Tibial nerve (tissue), 4 donors: ENCODE measurements at regions not wholly inside any gene's neighbourhood (a gene's known extent, or its start where the extent isn't known, plus 50 kb on each side); places are given as distances from the start of the nearest gene placed in this dataset.

Source experiments
- DNase-seq, 2 donors: peaks; one replicate each; pipeline ENCODE4 v3.0.0-alpha.2; 2019; ENCODE audit warnings: low spot score in 2 of 2
- H3K27ac ChIP-seq, 4 donors: fragments of 200-600 bp; sonication (generic) in 3 of 4; one replicate each; pipeline ENCODE4 v1.5.1; 2017 to 2019; ENCODE audit warnings: mild to moderate bottlenecking in 1 of 4
- H3K27me3 ChIP-seq, 2 donors: fragments of 200-600 bp; sonication (generic) in 1 of 2; one replicate each; pipeline versions ENCODE4 v1.5.1 to v1.6.0; 2017 to 2019
- H3K36me3 ChIP-seq, 3 donors: fragments of 200-600 bp; sonication (generic); one replicate each; pipeline ENCODE4 v1.5.1; 2018 to 2019
- H3K4me1 ChIP-seq, 4 donors: fragments of 200-600 bp; sonication (generic) in 3 of 4; one replicate each; pipeline ENCODE4 v1.5.1; 2017 to 2019
- H3K4me3 ChIP-seq, 4 donors: fragments of 200-600 bp; sonication (generic) in 3 of 4; one replicate each; pipeline ENCODE4 v1.5.1; 2017 to 2019; ENCODE audit warnings: mild to moderate bottlenecking in 1 of 4, moderate library complexity in 1 of 4
- H3K9me3 ChIP-seq, 4 donors: fragments of 200-600 bp; sonication (generic) in 3 of 4; one replicate each; pipeline ENCODE4 v1.5.1; 2017 to 2019
- CTCF ChIP-seq, 5 experiments: fragments of 200-600 bp in 3 of 5; fragments of 450-650 bp in 2 of 5; sonication (generic) in 3 of 5; IDR thresholded peaks; one replicate each; pipeline ENCODE4 v1.5.1; 2016 to 2019; ENCODE audit warnings: antibody characterized with exemption in 5 of 5, mild to moderate bottlenecking in 3 of 5, moderate library complexity in 2 of 5
- EP300 ChIP-seq, 2 donors: sonication (generic); formaldehyde crosslinking; IDR thresholded peaks; one replicate each; pipeline ENCODE4 v1.6.1; 2017; ENCODE audit warnings: antibody characterized with exemption in 2 of 2, mild to moderate bottlenecking in 1 of 2
- POLR2A ChIP-seq, 2 donors: fragments of 450-650 bp; IDR thresholded peaks; one replicate each; pipeline ENCODE4 v1.6.1; 2017; ENCODE audit warnings: antibody characterized with exemption in 2 of 2, mild to moderate bottlenecking in 2 of 2, moderate library complexity in 2 of 2
- WGBS, 2 donors: methylation state at CpG; one replicate each; pipeline ENCODE4 v1.1.5; 2018; 5-methylcytosine and 5-hydroxymethylcytosine counted together

GRCh38 chr3:176787506-176787905 lies 409.8 kb downstream of the TBL1XR1 start:
- no peaks in the 10 kb centered on the region for H3K27me3 ChIP-seq
- no peak for DNase-seq
- no peak overlapping the region for H3K4me3 ChIP-seq
- TF ChIP-seq POLR2A (IDR thresholded peaks at IDR 0.05) (no peak), CTCF (IDR thresholded peaks at IDR 0.05) (no peak), EP300 (IDR thresholded peaks at IDR 0.05) (no peak)
- no peaks in the 10 kb centered on the region for H3K36me3 ChIP-seq
- H3K9me3 ChIP-seq, result no peaks in the 10 kb centered on the region
- no peak overlapping the region for H3K27ac ChIP-seq
- WGBS, 2 donors, result 68 to 78% methylated on average over 3 of the region's 3 CpGs
- no peaks in the 10 kb centered on the region for H3K4me1 ChIP-seq

- WGBS, 2 donors, result 28 to 30% methylated on average over 3 of the region's 3 CpGs
- TF ChIP-seq CTCF (IDR thresholded peaks at IDR 0.05), result no peak
- TF ChIP-seq EP300 (IDR thresholded peaks at IDR 0.05), result no peak
- no peak for TF ChIP-seq POLR2A (IDR thresholded peaks at IDR 0.05)
- H3K27me3 ChIP-seq, result no peaks in the 10 kb centered on the region
- no peaks in the 10 kb centered on the region for H3K4me1 ChIP-seq
- H3K36me3 ChIP-seq, result no peaks in the 10 kb centered on the region
- no peak overlapping the region for H3K4me3 ChIP-seq
- no peak overlapping the region for H3K27ac ChIP-seq
- H3K9me3 ChIP-seq, result no peaks in the 10 kb centered on the region
- DNase-seq, result no peak
Measured at GRCh38 chr3:176785171-176785570, 412.1 kb downstream of the TBL1XR1 start.

- H3K36me3 ChIP-seq, result no peaks in the 10 kb centered on the region
- TF ChIP-seq EP300 (IDR thresholded peaks at IDR 0.05) (no peak), POLR2A (IDR thresholded peaks at IDR 0.05) (no peak), CTCF (IDR thresholded peaks at IDR 0.05) (no peak)
- H3K4me3 ChIP-seq, result no peak overlapping the region
- no peaks in the 10 kb centered on the region for H3K9me3 ChIP-seq
- no peak for DNase-seq
- H3K4me1 ChIP-seq, result no peaks in the 10 kb centered on the region
- no peak overlapping the region for H3K27ac ChIP-seq
- no peaks in the 10 kb centered on the region for H3K27me3 ChIP-seq
Measured at GRCh38 chr3:176780766-176781165, 416.5 kb downstream of the TBL1XR1 start.

- 55 to 60% methylated on average over 7 of the region's 7 CpGs for WGBS, 2 donors
- no peak for TF ChIP-seq CTCF (IDR thresholded peaks at IDR 0.05)
- no peak for TF ChIP-seq POLR2A (IDR thresholded peaks at IDR 0.05)
- TF ChIP-seq EP300 (IDR thresholded peaks at IDR 0.05), result no peak
- Histone ChIP-seq H3K27ac (no peak overlapping the region), H3K27me3 (no peaks in the 10 kb centered on the region), H3K36me3 (no peaks in the 10 kb centered on the region), H3K4me3 (no peak overlapping the region), H3K9me3 (peaks cover 0 to 18% (median 0%) of the 10 kb centered on the region in 4 donors), H3K4me1 (no peaks in the 10 kb centered on the region)
- no peak for DNase-seq
Measured at GRCh38 chr3:176776622-176777175, 420.6 kb downstream of the TBL1XR1 start.

- H3K27me3 ChIP-seq, result no peaks in the 10 kb centered on the region
Measured at GRCh38 chr3:176769547-176770190, 427.6 kb downstream of the TBL1XR1 start.

More at GRCh38 chr3:176769547-176770190, 427.6 kb downstream of the TBL1XR1 start:
- Histone ChIP-seq H3K9me3 (peaks cover 0 to 23% (median 0%) of the 10 kb centered on the region in 4 donors), H3K4me1 (no peaks in the 10 kb centered on the region), H3K4me3 (no peak overlapping the region), H3K36me3 (no peaks in the 10 kb centered on the region), H3K27ac (no peak overlapping the region)
- WGBS, 2 donors, result 40 to 73% methylated on average over 1 of the region's 1 CpG
- DNase-seq, result no peak
- TF ChIP-seq POLR2A (IDR thresholded peaks at IDR 0.05) (no peak), EP300 (IDR thresholded peaks at IDR 0.05) (no peak), CTCF (IDR thresholded peaks at IDR 0.05) (no peak)
